HG03135 (cell line): ENCODE measurements at regions not wholly inside any gene's neighbourhood (a gene's known extent, or its start where the extent isn't known, plus 50 kb on each side); places are given as distances from the start of the nearest gene placed in this dataset.
"Not testable (repeated sequence)": the region's sequence is repeated elsewhere in the genome, so short reads cannot be mapped to it uniquely, and the experiment has no call there.

ENCODE experiments used
- ATAC-seq: cut with Tn5 transposase; IDR thresholded peaks from one replicate; pipeline ENCODE4 v1.9.1; 2021; ENCODE audit warnings: mild to moderate bottlenecking, moderate library complexity; ENCODE audit not compliant: unreplicated experiment

- no peak for ATAC-seq
Measured at GRCh38 chr1:192862271-192862670, 53.4 kb downstream of the RGS2 start.

- no peak for ATAC-seq
Measured at GRCh38 chr1:192866241-192866868, 57.5 kb downstream of the RGS2 start.

GRCh38 chr1:192867180-192867579 lies 58.3 kb downstream of the RGS2 start:
- no peak for ATAC-seq

- no peak for ATAC-seq
Measured at GRCh38 chr1:192869308-192869940, 60.6 kb downstream of the RGS2 start.

DNA sequence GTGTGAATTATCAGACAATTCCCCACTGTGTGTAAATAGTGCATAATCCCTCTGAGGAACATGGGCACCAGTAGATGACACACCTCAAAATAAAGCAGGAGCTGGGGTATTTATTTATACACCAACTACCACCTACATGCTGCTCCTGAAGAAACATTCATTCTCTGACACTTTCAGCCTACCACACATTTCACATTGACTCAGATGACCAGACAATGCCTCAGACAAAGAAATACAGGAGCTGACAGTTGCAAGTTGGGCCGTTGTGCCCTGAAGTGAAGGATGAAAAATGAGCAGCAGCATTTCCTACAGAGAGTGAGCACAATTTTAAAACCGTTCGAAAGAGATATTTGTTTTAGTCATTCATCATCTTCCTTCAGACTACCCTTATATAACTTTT lies 63.2 kb downstream of the RGS2 start:
- no peak for ATAC-seq

- no peak for ATAC-seq
Measured at GRCh38 chr1:192873836-192874235, 65.0 kb downstream of the RGS2 start.

DNA sequence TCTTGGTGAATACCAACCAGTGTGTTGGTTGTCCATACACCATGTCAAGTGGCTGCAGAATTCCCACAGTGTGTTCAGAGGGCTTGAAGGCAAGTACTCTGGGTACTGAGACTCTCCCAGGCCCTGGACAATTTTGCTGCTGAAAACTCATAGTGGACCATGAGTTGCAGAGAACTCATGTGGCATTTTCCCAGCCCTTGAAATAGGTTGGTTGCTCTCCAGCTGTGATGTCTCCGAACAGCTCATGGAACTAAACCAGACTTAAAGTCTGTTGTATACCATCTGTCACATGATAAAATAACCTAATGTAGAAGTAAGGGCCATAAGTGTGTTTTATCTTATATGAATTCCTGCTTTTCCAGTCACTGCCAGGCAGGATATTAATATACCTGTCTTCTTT lies 67.8 kb downstream of the RGS2 start:
- ATAC-seq: no peak

GRCh38 chr1:192877283-192877886 lies 68.5 kb downstream of the RGS2 start:
- ATAC-seq: no peak

DNA sequence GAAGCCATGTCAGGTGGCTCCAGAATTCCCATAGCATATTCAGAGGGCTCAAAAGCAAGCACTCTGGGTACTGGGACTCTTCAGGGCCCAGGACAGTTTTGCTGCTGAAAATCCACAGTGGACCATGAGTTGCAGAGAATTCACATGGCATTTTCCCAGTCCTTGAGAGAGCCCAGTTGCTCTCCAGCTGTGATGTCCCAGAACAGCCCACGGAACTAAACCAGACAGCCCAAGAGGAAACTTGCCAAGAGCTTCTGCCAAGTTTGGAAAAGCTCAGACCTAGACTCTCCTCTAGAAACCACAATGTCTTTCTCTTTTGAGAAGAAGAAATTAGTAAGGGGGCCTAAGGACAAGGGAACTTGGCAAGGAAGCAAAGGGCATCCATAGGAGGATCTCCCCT lies 69.4 kb downstream of the RGS2 start:
- ATAC-seq: no peak

- ATAC-seq: no peak
Measured at GRCh38 chr1:192879406-192879805, 70.6 kb downstream of the RGS2 start.

- no peak for ATAC-seq
Measured at GRCh38 chr1:192880231-192880630, 71.4 kb downstream of the RGS2 start.

- ATAC-seq: no peak
Measured at GRCh38 chr1:192884241-192884640, 75.4 kb downstream of the RGS2 start.

DNA sequence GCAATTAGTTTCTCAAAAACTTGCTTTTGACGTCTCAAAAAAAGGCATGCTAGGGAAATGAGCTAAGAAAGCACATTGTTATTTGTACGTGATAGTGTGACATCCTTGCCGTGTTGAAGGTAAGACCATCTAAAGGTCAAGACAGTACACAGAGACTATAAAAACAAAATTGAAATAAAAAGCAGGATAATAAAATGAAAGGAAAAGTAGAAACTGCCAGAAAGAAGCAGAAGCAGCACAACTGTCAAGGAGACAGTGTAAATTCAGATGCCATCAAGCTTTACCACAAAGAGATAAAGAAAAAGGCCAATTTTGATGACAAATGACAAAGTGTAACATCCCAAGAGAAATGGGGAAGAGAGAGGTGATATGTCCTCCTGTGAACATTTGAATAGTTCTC lies 76.5 kb downstream of the RGS2 start:
- not testable (repeated sequence) for ATAC-seq

GRCh38 chr1:192887426-192887825 lies 78.6 kb downstream of the RGS2 start:
- ATAC-seq: no peak

GRCh38 chr1:192888574-192888973 lies 79.7 kb downstream of the RGS2 start:
- ATAC-seq: no peak

DNA sequence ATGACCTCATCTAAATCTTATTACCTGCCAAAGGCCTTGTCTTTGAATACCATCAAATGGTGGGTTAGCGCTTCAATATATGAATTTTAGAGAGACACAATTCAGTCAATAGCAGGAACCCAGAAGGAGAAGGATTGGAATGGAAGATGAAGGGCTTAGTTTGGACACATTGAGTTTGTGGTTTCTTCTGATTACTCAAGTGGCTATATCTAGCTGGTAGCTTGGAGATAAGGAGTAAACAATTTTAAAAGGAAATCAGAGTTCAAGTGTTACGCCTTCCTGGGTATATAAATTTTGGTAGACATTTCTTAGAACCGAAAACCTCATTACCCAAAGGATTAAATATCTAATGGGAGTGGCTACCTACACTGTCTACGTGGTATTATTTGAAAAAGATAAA lies 80.2 kb downstream of the RGS2 start:
- no peak for ATAC-seq

GRCh38 chr1:192890134-192890533 lies 81.3 kb downstream of the RGS2 start:
- no peak for ATAC-seq

DNA sequence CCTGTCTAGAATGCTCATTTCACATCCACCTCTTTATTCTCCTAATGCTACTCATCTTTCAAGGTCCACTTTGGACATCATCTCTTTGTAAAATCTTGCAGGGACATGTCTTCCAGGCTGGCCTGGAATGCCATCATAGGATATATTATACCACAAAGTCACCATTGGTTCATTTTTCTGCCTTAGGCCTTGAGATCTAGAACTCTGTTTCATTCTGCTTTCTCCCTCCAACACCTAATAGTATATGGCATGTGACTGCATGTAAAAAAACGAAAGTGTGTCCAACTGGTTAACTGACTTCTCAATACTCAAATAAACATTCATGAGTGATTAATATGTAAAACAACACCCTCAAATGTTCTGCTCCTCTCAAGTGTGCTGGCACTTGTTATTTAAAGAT lies 84.1 kb downstream of the RGS2 start:
- no peak for ATAC-seq

DNA sequence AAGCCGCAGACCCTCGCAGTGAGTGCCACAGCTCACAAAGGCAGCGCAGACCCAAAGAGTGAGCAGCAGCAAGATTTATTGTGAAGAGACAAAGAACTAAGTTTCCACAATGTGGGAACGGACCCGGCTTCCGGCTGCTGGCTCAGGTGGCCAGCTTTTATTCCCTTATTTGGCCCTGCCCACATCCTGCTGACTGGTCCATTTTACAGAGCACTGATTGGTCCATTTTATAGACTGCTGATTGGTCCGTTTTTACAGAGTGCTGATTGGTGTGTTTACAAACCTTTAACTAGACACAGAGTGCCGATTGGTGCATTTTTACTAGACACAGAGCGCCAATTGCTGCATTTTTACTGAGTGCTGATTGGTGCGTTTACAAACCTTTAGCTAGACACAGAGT lies 86.6 kb downstream of the RGS2 start:
- not testable (repeated sequence) for ATAC-seq

- no peak for ATAC-seq
Measured at GRCh38 chr1:192896376-192896775, 87.5 kb downstream of the RGS2 start.

DNA sequence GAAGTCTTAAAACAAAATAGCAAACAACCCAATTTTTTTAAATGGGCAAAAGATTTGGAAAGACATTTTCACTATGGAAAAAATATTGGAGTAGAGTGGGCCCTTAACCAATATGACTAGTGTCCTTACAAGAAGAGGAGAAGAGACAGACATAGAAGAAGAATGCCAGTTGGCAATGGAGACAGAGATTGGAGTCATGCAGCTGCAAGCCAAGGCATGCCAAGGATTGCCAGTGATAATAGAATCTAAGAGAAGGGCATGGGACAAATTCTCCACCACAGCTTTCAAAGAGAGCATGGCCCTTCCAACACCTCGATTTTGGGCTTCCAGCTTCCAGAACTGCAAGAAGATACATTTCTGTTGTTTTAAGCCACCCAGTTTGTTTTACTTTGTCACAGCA lies 92.7 kb downstream of the RGS2 start:
- no peak for ATAC-seq

DNA sequence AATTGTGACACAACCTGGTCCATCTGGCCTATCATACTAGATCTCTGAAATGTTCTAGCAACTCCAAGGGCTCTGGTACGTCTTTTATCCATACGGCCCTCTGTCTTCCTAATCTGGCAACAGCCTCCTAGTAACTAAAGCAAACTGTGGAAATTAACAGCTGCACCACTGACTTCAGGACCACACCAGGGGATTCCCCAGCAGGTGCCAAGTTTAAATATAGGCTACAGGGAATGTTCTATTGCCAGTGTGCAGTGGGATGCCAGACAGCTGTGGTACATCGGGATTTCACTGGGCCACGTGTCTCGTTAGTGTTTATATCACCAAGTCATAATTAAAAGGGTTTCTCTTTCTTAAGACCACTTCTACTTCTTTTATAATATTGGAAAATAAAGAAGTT lies 94.3 kb downstream of the RGS2 start:
- ATAC-seq: no peak
